ENCODE measurements at regions not wholly inside any gene's neighbourhood (a gene's known extent, or its start where the extent isn't known, plus 50 kb on each side); places are given as distances from the start of the nearest gene placed in this dataset.

DNA sequence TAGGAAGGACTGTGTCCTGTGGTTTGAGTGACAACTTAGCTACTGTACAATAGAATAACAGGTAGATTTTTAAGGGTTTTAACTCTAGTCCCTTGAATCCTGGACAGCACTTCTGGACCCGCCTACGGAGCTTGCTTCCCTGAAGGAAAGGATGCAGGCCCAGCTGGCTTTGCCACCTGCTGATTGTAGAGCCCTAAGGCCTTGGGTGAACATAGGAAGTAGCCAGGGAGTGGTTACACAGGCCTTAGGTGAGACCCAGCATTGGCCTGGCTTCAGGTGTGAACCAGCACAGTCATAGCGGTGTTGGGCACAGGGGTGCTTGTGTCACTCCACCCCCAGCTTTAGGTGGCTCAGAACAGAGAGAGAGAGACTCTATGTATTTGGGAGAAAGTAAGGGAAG is 413.5 kb downstream of the GRIA2 start:
- TF ChIP-seq, protein P1, sequence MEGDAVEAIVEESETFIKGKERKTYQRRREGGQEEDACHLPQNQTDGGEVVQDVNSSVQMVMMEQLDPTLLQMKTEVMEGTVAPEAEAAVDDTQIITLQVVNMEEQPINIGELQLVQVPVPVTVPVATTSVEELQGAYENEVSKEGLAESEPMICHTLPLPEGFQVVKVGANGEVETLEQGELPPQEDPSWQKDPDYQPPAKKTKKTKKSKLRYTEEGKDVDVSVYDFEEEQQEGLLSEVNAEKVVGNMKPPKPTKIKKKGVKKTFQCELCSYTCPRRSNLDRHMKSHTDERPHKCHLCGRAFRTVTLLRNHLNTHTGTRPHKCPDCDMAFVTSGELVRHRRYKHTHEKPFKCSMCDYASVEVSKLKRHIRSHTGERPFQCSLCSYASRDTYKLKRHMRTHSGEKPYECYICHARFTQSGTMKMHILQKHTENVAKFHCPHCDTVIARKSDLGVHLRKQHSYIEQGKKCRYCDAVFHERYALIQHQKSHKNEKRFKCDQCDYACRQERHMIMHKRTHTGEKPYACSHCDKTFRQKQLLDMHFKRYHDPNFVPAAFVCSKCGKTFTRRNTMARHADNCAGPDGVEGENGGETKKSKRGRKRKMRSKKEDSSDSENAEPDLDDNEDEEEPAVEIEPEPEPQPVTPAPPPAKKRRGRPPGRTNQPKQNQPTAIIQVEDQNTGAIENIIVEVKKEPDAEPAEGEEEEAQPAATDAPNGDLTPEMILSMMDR (IDR thresholded peaks at IDR 0.05): no peak
- TF ChIP-seq EZH2 (IDR thresholded peaks at IDR 0.05; ENCODE audit: borderline replicate concordance, insufficient read depth, low read depth, low read length, poor library complexity, severe bottlenecking): no peak
- ChIA-PET POLR2A (no interaction called here), CTCF (no interaction called here)
- no peaks in the 10 kb centered on the region for H4K20me1 ChIP-seq (ENCODE audit: control insufficient read depth, insufficient read depth, low read length, poor library complexity, severe bottlenecking)
- H3K9me3 ChIP-seq (ENCODE audit: control extremely low read depth in 1 of 3, control insufficient read depth in 2 of 3, insufficient read depth in 1 of 3, low read length in 2 of 3): peaks cover 0 to 3% (median 0%) of the 10 kb centered on the region in 3 donors
- Mint-ChIP-seq H3K4me1 (no peaks in the 10 kb centered on the region), H3K27me3 (no peaks in the 10 kb centered on the region), H3K27ac (no peak overlapping the region), H3K4me3 (no peak overlapping the region), H3K9me3 (ENCODE audit: insufficient read depth) (peaks cover 4% of the 10 kb centered on the region)
- ATAC-seq (ENCODE audit: low read depth) (no peak), DNase-seq (no peak)
- 91% methylated on average over 3 of the region's 3 CpGs for WGBS (ENCODE audit: insufficient coverage)
- no peak overlapping the region for H3K4me3 ChIP-seq (ENCODE audit: control extremely low read depth in 1 of 5, extremely low read depth in 1 of 5, insufficient read depth in 1 of 5, low read depth in 2 of 5, low read length in 4 of 5)
- H3K4me2 ChIP-seq (replicated peaks; ENCODE audit: low read depth, low read length, poor library complexity, severe bottlenecking): no peak overlapping the region
- no peaks in the 10 kb centered on the region for H3K36me3 ChIP-seq (replicated peaks in 1 of 2; ENCODE audit: control extremely low read depth in 1 of 2, control insufficient read depth in 1 of 2, extremely low read depth in 1 of 2, insufficient read depth in 2 of 2, low read length in 1 of 2)
- H3K27ac ChIP-seq (ENCODE audit: low read length in 2 of 2): no peak overlapping the region
- intact Hi-C loops (cut with micrococcal nuclease): no loop called here
- no peak overlapping the region for H2AFZ ChIP-seq (ENCODE audit: insufficient read depth, low read depth, low read length, poor library complexity, severe bottlenecking)
- H3K9ac ChIP-seq (ENCODE audit: low read length): no peak overlapping the region
- no peaks in the 10 kb centered on the region for H3K27me3 ChIP-seq (replicated peaks in 1 of 4; ENCODE audit: control extremely low read depth in 1 of 4, control insufficient read depth in 3 of 4, insufficient read depth in 4 of 4, low read length in 3 of 4)
- H3K79me2 ChIP-seq (ENCODE audit: control insufficient read depth, insufficient read depth, low read length): no peaks in the 10 kb centered on the region
- H3K4me1 ChIP-seq (ENCODE audit: control insufficient read depth in 2 of 2, insufficient read depth in 2 of 2, low read length in 2 of 2): no peaks in the 10 kb centered on the region

DNA sequence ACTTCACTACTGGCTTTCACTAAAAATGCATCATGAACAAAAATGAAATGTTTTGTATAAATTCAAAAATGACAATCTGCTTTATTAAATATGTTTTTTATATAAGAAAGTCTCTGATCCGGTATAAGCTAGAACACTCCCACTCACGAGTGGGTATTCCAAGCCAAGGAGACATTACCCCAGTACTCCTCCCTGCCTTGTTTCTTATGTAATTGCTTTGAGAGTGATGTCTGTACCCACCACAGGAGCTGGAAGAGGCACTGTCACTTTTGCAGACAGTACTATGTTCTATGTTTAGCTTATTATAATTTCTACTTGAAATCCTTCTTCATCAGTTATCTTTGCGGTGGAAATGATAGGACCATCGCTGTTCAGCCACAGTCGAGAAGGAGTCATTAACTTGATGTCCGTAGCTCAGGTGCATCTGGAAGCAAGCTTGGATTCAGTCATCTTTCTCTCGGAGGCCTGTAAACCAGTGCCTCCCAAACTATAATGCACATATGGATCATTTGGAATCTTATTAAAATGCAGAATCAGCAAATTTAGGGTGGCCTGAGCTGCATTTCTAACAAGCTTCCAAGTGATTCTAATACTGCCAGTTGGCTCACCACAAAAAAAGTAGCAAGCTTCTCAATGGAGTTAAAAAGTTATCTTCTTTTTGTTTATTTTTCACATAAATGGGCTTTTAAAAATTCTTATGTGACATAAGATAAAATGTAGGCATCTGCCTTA is 396.4 kb downstream of the GRIA2 start:
- Histone ChIP-seq H2AFZ (ENCODE audit: insufficient read depth, low read depth, low read length, poor library complexity, severe bottlenecking) (no peak overlapping the region), H3K4me3 (ENCODE audit: control extremely low read depth in 1 of 5, extremely low read depth in 1 of 5, insufficient read depth in 1 of 5, low read depth in 2 of 5, low read length in 4 of 5) (no peak overlapping the region), H3K4me1 (ENCODE audit: control insufficient read depth in 2 of 2, insufficient read depth in 2 of 2, low read length in 2 of 2) (no peaks in the 10 kb centered on the region), H3K27me3 (replicated peaks in 1 of 4; ENCODE audit: control extremely low read depth in 1 of 4, control insufficient read depth in 3 of 4, insufficient read depth in 4 of 4, low read length in 3 of 4) (no peaks in the 10 kb centered on the region), H3K79me2 (ENCODE audit: control insufficient read depth, insufficient read depth, low read length) (no peaks in the 10 kb centered on the region), H4K20me1 (ENCODE audit: control insufficient read depth, insufficient read depth, low read length, poor library complexity, severe bottlenecking) (no peaks in the 10 kb centered on the region), H3K4me2 (replicated peaks; ENCODE audit: low read depth, low read length, poor library complexity, severe bottlenecking) (no peak overlapping the region), H3K27ac (ENCODE audit: low read length in 2 of 2) (no peak overlapping the region), H3K36me3 (replicated peaks in 1 of 2; ENCODE audit: control extremely low read depth in 1 of 2, control insufficient read depth in 1 of 2, extremely low read depth in 1 of 2, insufficient read depth in 2 of 2, low read length in 1 of 2) (no peaks in the 10 kb centered on the region), H3K9ac (ENCODE audit: low read length) (no peak overlapping the region), H3K9me3 (ENCODE audit: control extremely low read depth in 1 of 3, control insufficient read depth in 2 of 3, insufficient read depth in 1 of 3, low read length in 2 of 3) (no peaks in the 10 kb centered on the region)
- ChIA-PET CTCF (no interaction called here), POLR2A (no interaction called here)
- TF ChIP-seq EZH2 (IDR thresholded peaks at IDR 0.05; ENCODE audit: borderline replicate concordance, insufficient read depth, low read depth, low read length, poor library complexity, severe bottlenecking): no peak
- TF ChIP-seq, protein P1 (IDR thresholded peaks at IDR 0.05): no peak
- H3K9me3 Mint-ChIP-seq (ENCODE audit: insufficient read depth): peaks cover 6% of the 10 kb centered on the region
- intact Hi-C loops (cut with micrococcal nuclease): no loop called here
- H3K4me3 Mint-ChIP-seq: no peak overlapping the region
- ATAC-seq (ENCODE audit: low read depth) (no peak), DNase-seq (no peak)
- WGBS (ENCODE audit: insufficient coverage): 84% methylated on average over 4 of the region's 7 CpGs
- no peaks in the 10 kb centered on the region for H3K4me1 Mint-ChIP-seq
- no peaks in the 10 kb centered on the region for H3K27me3 Mint-ChIP-seq
- no peak overlapping the region for H3K27ac Mint-ChIP-seq

Data from B cell (primary cell).